ENCODE measurements at regions not wholly inside any gene's neighbourhood (a gene's known extent, or its start where the extent isn't known, plus 50 kb on each side); places are given as distances from the start of the nearest gene placed in this dataset.
"Not testable (repeated sequence)": the region's sequence is repeated elsewhere in the genome, so short reads cannot be mapped to it uniquely, and the experiment has no call there.

GRCh38 chr6:90885611-90886056 lies 298.8 kb upstream of the MAP3K7 start:
- Histone ChIP-seq H4K91ac (ENCODE audit: insufficient read length, low read depth, low read length) (no peak overlapping the region), H2BK120ac (ENCODE audit: low read depth, low read length, poor library complexity, severe bottlenecking) (no peak overlapping the region), H4K8ac (replicated peaks; ENCODE audit: insufficient read length, low read depth, low read length) (no peak overlapping the region), H3T11ph (ENCODE audit: low read length) (no peak overlapping the region), H3K4me2 (ENCODE audit: insufficient read depth, insufficient read length, low read length) (no peak overlapping the region), H3K27ac (ENCODE audit: insufficient read length, low read depth, low read length) (no peak overlapping the region), H3K4ac (ENCODE audit: low read depth, low read length) (no peak overlapping the region), H3K4me1 (ENCODE audit: insufficient read depth, low read length) (no peaks in the 10 kb centered on the region; the same call in 1 of the 2 replicates), H2AFZ (ENCODE audit: low read length) (no peak overlapping the region), H3K14ac (ENCODE audit: insufficient read depth, low read length) (no peak overlapping the region; the same call in 1 of the 2 replicates), H2AK5ac (ENCODE audit: insufficient read length, low read length) (no peak overlapping the region), H2BK20ac (ENCODE audit: low read depth, low read length, poor library complexity, severe bottlenecking) (no peak overlapping the region), H3K9ac (ENCODE audit: extremely low read depth, insufficient read length, low read length) (no peak overlapping the region), H2BK15ac (ENCODE audit: low read depth, low read length) (no peak overlapping the region), H3K79me2 (ENCODE audit: insufficient read depth, low read length) (no peaks in the 10 kb centered on the region), H3K9me3 (ENCODE audit: control insufficient read depth, low read depth, low read length) (no peaks in the 10 kb centered on the region), H3K56ac (ENCODE audit: insufficient read length, low read depth, low read length) (no peak overlapping the region), H2BK12ac (ENCODE audit: insufficient read length, low read depth, low read length) (no peak overlapping the region), H3K23ac (ENCODE audit: insufficient read length, low read depth, low read length) (no peak overlapping the region), H3K18ac (ENCODE audit: insufficient read length, low read depth, low read length) (no peak overlapping the region), H4K5ac (ENCODE audit: insufficient read length, low read depth, low read length) (no peak overlapping the region), H4K20me1 (ENCODE audit: control insufficient read depth, insufficient read depth, insufficient read length) (no peaks in the 10 kb centered on the region), H2BK5ac (ENCODE audit: insufficient read length, low read length) (no peak overlapping the region), H3K27me3 (ENCODE audit: insufficient read depth, low read length) (no peaks in the 10 kb centered on the region), H3K23me2 (ENCODE audit: insufficient read length, low read depth, low read length, poor library complexity, severe bottlenecking) (no peaks in the 10 kb centered on the region), H3K79me1 (ENCODE audit: insufficient read depth, low read depth, low read length, poor library complexity, severe bottlenecking) (no peaks in the 10 kb centered on the region)
- H3K9me3 Mint-ChIP-seq, result peaks cover 26 to 30% of the 10 kb centered on the region in 2 experiments
- peaks cover 15 to 17% of the 10 kb centered on the region in 2 experiments for H3K4me1 Mint-ChIP-seq
- H3K27ac Mint-ChIP-seq, result peak overlapping the region in 2 of 3 experiments; percentile 23 to 47; a peak in 5 of 7 replicates
- peaks cover 5% of the 10 kb centered on the region for H3K27me3 Mint-ChIP-seq (ENCODE audit: low read depth)
- TF ChIP-seq CTCF (conservative IDR thresholded peaks at IDR 0.05), result no peak
- H3K36me3 Mint-ChIP-seq (ENCODE audit: insufficient read depth in 1 of 3, low read depth in 3 of 3), result peaks cover 15 to 37% (median 20%) of the 10 kb centered on the region in 3 experiments
- DNase-seq, result no peak
- WGBS (ENCODE audit: extremely low coverage, insufficient read length, low lambda C conversion rate), result no CpG with 5 or more reads among the region's 10 CpGs
- H3K4me3 Mint-ChIP-seq, result no peak overlapping the region

GRCh38 chr6:90885137-90885536 lies 298.3 kb upstream of the MAP3K7 start:
- not testable (repeated sequence) for H2BK120ac ChIP-seq (ENCODE audit: low read depth, low read length, poor library complexity, severe bottlenecking); H3K23me2 ChIP-seq (ENCODE audit: insufficient read length, low read depth, low read length, poor library complexity, severe bottlenecking); H4K91ac ChIP-seq (ENCODE audit: insufficient read length, low read depth, low read length); H3K79me1 ChIP-seq (ENCODE audit: insufficient read depth, low read depth, low read length, poor library complexity, severe bottlenecking); H4K8ac ChIP-seq (replicated peaks; ENCODE audit: insufficient read length, low read depth, low read length); H3K4ac ChIP-seq (ENCODE audit: low read depth, low read length); H2BK5ac ChIP-seq (ENCODE audit: insufficient read length, low read length); H2BK15ac ChIP-seq (ENCODE audit: low read depth, low read length); H4K20me1 ChIP-seq (ENCODE audit: control insufficient read depth, insufficient read depth, insufficient read length); H3K56ac ChIP-seq (ENCODE audit: insufficient read length, low read depth, low read length); H3K27ac ChIP-seq (ENCODE audit: insufficient read length, low read depth, low read length); DNase-seq; H3K23ac ChIP-seq (ENCODE audit: insufficient read length, low read depth, low read length); H4K5ac ChIP-seq (ENCODE audit: insufficient read length, low read depth, low read length); H3K14ac ChIP-seq (ENCODE audit: insufficient read depth, low read length); H3K4me1 ChIP-seq (ENCODE audit: insufficient read depth, low read length); H3T11ph ChIP-seq (ENCODE audit: low read length); H3K9me3 ChIP-seq (ENCODE audit: control insufficient read depth, low read depth, low read length); H3K4me3 Mint-ChIP-seq; H3K4me2 ChIP-seq (ENCODE audit: insufficient read depth, insufficient read length, low read length); H2AK5ac ChIP-seq (ENCODE audit: insufficient read length, low read length); H2BK20ac ChIP-seq (ENCODE audit: low read depth, low read length, poor library complexity, severe bottlenecking); H2BK12ac ChIP-seq (ENCODE audit: insufficient read length, low read depth, low read length); H3K27ac Mint-ChIP-seq; H3K79me2 ChIP-seq (ENCODE audit: insufficient read depth, low read length); H3K9ac ChIP-seq (ENCODE audit: extremely low read depth, insufficient read length, low read length); H2AFZ ChIP-seq (ENCODE audit: low read length); H3K27me3 Mint-ChIP-seq (ENCODE audit: low read depth); H3K18ac ChIP-seq (ENCODE audit: insufficient read length, low read depth, low read length); H3K27me3 ChIP-seq (ENCODE audit: insufficient read depth, low read length)
- peaks cover 11 to 13% of the 10 kb centered on the region in 2 experiments for H3K4me1 Mint-ChIP-seq
- peaks cover 30 to 34% of the 10 kb centered on the region in 2 experiments for H3K9me3 Mint-ChIP-seq
- no CpG with 5 or more reads among the region's 4 CpGs for WGBS (ENCODE audit: extremely low coverage, insufficient read length, low lambda C conversion rate)
- peaks cover 19 to 40% (median 22%) of the 10 kb centered on the region in 3 experiments for H3K36me3 Mint-ChIP-seq (ENCODE audit: insufficient read depth in 1 of 3, low read depth in 3 of 3)

Measured in H9 (cell line).